G401 (cell line): ENCODE measurements at regions not wholly inside any gene's neighbourhood (a gene's known extent, or its start where the extent isn't known, plus 50 kb on each side); places are given as distances from the start of the nearest gene placed in this dataset.
A peak's percentile ranks its signal among the peaks of the same experiment; 100 is the strongest.
"Not testable (repeated sequence)": the region's sequence is repeated elsewhere in the genome, so short reads cannot be mapped to it uniquely, and the experiment has no call there.

Experiments
- DNase-seq: peaks from one replicate; pipeline ENCODE4 v3.0.0-alpha.2; 2015; ENCODE audit warnings: low spot score
- in situ Hi-C: cut with HindIII; loops from 2 replicates; pipeline ENCODE4 v1.10.0; 2016; ENCODE audit warnings: low sequenced_read_pairs, mixed read lengths

DNA sequence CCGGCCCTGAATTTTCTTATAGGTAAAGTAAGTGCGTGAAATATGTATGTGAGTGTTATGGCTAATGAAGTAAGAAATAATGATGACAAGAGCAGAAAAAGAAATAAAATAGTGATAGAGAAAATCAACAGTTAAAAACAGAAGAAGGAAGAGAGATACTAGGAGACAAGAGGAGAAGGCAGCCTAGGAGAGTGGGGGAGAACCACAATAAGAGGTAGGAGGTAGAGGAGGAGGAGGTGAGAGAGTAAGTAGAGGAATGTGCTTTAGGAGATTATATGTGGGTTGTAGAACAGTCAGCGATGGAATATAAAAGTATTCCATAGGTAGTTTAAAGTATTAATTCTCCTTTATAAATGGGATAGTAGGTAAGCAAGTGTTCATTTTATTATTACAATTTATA is 861.5 kb upstream of the B3GALT2 start:
- in situ Hi-C loops, result no loop called here
- DNase-seq, result no peak

DNA sequence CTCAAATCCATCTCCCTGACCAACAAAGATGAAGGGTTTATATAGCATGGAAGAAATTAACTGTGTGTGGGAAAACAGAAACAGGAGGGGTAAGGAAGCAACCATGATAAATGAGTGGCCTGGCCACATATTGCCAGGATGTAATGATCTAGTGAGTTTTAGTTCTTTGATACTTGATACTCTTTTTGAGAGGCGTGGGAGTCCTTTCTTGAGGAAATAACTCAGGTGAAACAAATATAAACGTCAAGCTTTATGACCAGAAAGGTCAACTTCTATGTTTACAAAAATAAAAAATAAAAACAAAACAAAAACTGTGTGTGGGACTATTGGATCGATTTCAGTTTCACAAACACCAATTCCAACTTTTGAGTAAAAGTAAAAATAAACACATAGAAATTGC is 860.8 kb upstream of the B3GALT2 start:
- DNase-seq, result no peak
- in situ Hi-C loops, result no loop called here

DNA sequence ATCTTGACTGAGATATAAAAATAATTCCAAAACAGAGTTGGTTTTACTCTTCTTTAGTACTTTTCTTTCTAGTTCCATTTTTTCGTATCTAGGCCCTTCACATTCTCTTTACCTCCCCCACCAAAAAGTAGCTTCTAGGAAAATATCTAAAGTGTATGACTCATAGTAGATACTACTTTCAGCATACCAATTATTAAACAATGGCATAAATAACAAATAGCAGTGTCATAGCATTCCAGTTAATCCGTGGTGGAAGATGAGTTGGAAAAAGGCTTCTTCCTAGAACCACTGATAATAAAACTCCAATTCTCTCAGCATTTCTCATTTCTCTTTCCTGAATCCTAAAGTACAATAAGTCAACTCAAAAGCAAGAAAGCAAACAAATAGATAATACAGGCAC is 859.0 kb upstream of the B3GALT2 start:
- no peak for DNase-seq
- in situ Hi-C loops, result no loop called here

DNA sequence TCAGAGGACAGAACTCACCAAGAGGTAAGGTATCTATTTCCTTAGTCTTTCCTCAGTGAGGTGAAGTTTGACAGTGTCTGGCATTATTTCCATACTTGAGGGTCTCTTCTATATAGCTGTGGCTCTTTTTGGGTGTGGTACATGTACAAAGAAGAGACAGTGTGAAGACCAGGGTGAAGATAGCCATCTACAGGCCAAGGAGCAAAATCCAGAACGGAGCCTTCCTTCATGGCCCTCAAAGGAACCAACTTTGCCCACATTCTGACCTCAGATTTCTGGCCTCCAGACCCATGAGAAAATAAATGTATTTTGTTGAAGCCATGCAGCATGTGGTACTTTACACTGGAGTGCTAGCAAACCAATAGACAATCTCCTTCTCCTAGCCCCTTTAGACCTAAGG is 858.5 kb upstream of the B3GALT2 start:
- no peak for DNase-seq
- in situ Hi-C loops, result no loop called here

DNA sequence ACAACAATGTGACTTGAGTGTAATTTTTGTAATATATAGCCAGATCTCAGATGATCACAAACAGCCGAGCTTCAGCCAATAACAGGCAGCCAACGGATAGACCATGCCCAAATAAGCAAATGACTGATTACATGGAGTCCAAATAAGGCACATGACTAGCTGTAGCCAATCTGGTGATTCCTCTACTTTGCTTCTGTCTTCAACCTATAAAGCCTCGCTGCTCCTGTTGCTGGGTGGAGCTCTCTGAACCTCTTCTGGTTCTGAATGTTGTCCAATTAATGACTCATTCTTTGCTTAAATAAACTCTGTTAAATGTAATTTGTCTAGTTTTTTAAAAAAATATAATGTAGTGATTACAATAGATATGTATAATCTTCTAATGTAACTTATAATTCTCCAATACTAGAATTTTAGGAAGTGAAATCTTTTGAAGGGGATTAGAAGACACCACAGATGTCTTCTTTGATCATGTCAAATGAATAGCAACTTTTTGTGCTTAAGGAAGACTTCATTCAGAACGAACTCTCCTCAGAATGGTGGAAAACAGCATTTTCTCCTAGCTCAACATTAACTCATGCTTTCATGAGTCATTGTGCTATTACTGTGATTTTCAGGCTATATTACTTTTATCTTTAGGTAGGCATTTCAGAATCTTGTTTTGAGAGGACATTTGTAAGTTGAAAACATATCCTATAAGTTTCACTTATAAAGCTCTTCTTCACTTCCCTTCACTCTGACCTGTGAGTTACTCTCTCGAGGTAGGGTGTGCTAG is 857.8 kb upstream of the B3GALT2 start:
- in situ Hi-C loops, result no loop called here
- no peak for DNase-seq

DNA sequence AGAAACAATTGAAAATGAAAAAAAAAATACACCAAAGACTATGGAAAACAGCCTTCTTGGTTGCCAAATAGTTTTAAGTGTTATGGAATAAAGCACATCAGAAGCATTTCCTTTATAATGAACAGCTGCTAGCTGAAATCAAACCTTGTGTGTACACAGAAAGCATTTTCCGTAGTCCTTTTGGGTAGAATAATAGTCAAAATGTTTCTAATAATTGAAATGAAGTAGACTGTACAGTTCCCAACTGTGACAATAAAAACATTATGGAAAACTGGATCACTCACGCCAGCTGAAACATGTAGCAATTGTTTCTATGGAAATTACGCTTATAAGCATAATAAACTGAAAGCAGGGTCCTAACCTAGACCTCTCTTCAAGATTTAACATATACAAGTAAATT is 856.3 kb upstream of the B3GALT2 start:
- in situ Hi-C loops, result no loop called here

DNA sequence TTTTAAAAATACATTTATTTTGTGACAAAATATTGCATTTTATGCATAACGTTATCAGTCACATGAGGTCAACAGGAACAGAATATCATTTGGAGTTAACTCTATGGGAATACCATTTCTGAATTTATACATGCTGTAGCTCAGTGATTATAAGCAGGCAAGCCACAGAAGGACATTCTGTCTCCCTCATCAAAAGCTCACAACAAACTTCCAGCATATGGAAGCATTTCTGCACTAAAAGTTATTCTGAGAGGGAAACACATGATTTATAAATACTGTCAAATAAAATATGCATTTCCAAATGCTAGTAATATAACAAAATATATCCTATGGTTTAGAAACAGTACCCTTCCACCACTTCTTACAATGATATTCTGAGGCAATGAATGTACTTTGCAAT is 854.1 kb upstream of the B3GALT2 start:
- DNase-seq, result no peak
- in situ Hi-C loops, result no loop called here

More for the DNA sequence above, 856.3 kb upstream of the B3GALT2 start:
- no peak for DNase-seq

DNA sequence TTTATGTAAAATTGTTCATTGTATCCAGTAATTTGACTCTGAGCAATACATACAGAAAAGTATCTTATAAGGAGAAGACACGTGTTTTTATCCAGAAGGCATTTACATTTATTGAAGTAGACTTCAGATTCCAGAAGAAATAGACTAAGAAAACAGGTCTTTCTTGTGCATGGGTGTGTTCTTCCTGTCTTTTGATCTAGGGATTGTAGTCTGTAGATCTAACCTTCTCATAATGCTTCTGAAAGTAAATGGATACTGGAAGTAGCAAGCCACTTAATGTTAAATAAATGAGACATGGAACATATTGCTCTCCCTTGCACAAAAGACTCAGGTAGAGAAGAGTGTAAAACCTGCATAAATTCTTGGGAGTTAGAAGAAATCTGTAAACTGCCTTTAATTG is 853.2 kb upstream of the B3GALT2 start:
- in situ Hi-C loops, result no loop called here

DNA sequence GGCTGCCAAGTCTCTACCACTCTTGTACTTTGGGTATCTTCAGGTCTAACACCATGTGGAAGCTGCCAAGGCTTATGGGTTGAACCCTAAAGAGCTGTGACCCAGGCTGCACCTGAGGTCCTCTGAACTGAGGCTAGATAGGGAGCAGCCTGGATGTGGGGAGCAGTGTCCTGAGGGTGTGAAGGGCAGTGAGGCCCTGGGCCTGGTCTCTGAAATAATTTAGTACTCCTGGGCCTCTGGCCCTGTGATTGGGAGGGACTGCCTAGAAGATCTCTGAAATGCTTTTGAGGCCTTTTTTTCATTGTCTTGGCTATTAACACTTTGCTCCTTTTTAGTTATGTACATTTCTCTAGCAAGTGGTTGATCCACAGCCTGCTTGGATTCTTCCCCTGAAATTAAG is 847.2 kb upstream of the B3GALT2 start:
- no peak for DNase-seq
- in situ Hi-C loops, result no loop called here

More for the DNA sequence above, 853.2 kb upstream of the B3GALT2 start:
- no peak for DNase-seq

DNA sequence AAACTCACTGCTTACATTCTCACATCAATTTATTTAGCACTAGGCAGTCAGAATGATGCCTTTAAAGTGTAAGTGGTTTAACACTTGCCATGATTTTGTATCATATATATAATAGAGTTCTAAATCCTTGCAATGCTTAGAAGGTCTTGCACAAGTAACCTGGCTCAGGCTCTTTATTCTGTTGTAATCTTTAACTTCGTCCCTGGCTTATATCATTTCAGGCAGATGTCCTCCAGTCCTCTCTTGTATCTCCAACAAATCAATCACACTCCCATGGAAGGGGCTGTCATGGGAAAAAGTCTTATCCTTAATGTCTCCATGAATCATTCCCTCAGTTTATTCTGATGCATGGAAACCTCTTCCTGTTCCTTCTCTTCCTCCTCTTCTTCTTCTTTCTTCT is 841.6 kb upstream of the B3GALT2 start:
- in situ Hi-C loops, result no loop called here
- no peak for DNase-seq

DNA sequence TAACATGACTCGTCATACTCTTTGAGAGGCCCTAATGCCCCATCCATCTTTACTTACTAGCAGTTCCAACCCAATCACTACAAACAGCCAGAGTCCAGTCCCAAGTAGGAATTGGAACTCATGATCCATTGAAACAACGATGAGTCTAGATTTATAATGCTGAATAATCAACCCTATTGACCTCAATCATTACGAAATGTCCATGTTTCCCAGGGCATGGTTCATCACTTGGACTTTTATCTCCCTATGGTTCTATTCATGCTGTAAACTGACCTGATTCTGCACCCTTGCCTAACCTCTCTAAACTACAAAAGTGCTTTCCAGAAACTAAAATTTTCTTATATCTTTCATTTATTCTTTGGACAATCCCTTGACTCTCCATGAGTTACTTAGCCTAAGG is 840.0 kb upstream of the B3GALT2 start:
- no peak for DNase-seq
- in situ Hi-C loops, result no loop called here

DNA sequence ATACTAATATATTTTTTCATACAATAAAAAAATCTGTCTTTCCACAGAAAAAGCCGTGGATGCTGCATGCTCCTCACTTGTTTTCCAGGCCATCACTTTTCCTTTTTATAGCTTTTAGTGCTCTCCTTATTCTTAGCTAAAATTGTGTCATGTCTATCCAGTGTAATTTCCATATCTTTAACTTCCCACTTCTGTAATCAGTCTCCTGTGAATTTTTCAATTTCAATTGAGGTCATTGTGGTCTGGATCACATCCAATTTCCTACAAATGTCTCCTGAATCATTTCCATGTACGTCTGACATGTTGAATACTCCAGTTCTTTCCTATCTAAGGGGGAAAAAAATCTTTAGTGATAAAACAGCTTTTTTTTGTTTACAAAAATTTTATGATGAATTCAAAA is 838.2 kb upstream of the B3GALT2 start:
- in situ Hi-C loops, result no loop called here
- DNase-seq, result peak; percentile 27

DNA sequence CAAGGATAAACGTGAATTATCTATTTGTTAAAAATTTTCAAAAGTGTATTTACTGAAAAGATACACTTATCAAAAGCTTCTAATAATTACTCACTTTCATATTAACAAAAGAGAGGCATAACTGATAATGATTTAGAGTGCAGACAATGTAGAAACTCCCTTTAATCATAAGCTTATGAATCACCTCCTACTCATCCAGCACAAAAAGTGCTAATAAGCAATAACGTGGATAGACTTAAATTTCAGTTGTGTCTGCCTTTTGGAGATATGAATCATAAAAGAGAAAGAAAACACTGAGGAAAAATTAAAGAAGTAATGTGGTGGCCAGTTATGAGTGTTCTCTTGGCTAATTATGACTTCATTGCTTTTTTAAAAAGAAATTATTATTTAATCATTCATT is 827.6 kb upstream of the B3GALT2 start:
- in situ Hi-C loops, result no loop called here
- no peak for DNase-seq

DNA sequence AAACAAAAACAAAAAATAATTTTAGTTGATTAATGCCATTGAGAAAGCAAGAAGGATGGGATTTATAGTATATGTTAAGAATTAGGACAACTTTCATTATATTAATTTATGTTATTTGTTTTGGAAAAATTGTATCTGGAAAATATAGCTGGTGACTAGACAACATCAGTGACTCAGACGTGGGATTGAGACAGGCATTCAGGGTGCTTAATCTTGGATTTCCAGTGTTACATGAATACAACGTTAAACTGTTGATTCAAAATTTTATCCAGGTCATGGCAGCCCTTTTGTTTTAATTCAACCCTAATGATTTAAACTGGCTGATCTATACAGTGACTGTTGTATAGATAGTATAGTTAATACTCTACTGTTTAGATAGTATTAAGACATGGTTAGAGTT is 827.1 kb upstream of the B3GALT2 start:
- DNase-seq, result no peak
- in situ Hi-C loops, result no loop called here

DNA sequence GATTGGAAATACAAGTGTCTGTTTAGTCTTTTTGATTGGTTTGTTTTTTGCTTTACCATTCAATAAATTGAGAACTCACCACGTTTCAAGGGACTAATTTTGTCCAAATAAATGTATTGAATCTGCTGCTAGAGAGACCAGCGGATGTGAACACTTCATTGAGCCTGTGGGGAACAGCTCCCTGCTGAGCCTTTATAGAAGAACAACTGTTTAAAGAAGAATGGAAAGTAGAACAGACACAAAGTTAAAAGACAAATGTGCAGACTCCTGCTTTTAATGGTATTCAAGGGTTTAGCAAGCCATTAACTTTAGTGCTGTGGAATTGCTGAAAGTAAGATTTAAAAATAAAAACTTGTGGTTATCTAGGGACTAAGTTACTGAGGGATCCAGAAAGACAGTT is 817.7 kb upstream of the B3GALT2 start:
- DNase-seq, result no peak
- in situ Hi-C loops, result no loop called here

DNA sequence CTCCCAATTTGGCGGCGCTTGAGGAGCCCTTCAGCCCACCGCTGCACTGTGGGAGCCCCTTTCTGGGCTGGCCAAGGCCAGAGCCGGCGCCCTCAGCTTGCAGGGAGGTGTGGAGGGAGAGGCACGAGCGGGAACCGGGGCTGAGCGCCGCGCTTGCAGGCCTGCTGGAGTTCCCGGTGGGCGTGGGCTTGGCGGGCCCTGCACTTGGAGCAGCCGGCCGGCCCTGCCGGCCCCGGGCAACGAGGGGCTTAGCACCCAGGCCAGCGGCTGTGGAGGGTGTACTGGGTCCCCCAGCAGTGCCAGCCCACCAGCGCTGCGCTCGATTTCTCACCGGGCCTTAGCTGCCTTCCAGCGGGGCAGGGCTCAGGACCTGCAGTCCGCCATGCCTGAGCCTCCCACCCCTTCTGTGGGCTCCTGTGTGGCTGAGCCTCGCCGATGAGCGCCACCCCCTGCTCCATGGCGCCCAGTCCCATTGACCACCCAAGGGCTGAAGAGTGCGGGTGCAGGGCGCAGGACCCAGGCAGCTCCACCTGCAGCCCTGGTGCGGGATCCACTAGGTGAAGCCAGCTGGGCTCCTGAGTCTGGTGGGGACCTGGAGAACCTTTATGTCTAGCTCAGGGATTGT is 815.4 kb upstream of the B3GALT2 start:
- DNase-seq, in situ Hi-C loops: not testable (repeated sequence)

DNA sequence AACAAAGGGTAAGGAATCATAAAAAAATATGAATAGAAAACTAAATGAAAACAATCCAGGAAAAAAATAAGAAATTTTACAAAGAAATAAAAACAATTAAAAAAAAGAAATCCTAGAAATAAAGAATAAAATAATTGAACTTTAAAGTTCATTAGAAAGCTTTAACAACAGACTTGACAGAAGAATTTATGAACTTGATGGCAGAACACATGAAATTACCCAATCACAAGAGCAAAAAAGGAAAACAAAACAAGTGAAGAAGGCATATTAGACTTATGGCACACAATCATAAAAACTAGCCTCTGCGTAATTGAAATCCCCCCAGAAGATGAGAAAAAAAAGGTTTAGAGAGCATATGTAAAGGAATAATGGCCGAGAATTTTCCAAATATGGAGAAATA is 802.5 kb upstream of the B3GALT2 start:
- no peak for DNase-seq
- in situ Hi-C loops, result no loop called here

DNA sequence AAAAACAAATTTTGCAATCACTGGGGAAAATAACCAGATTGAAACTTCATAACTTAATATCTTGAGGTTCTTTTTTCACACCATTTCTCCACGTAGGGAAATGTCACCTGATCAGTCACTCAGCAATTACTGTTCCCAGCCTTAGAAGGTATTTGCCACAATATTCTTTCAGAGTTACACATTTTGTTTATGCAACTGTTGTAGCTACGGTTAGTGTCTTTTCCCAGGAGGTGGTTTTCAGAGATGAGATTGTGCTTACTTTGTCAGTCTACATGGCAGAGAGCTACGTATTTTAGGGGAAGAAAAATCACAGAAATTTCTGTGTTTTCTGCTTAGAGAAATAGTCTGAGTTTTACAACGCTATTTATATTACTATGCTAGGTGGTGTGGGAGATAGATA is 792.8 kb upstream of the B3GALT2 start:
- in situ Hi-C loops, result no loop called here

DNA sequence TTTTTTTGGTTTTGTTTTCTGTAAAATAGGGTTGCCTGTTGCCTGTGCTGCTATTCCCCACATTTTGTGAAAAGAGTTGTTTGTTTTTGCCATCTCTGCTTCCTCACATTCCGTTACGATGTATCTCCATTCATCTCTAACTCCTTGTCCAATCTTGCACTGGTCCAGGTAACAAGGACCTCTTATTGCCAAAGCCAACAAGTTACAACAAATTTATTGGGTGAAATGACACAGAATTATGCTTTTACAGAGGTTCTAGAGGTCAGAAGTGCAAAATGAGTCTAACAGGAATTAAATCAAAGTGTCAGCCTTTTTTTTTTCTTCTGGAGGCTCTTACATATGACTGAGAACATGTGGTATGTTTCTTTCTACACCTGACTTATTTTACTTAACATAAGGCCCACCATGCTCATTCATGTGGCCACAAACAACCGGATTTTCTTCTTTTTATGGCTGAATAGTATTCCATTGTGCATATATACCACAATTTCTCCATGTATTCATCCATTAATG is 787.9 kb upstream of the B3GALT2 start:
- DNase-seq, result no peak
- in situ Hi-C loops, result no loop called here

More for the DNA sequence above, 792.8 kb upstream of the B3GALT2 start:
- no peak for DNase-seq

DNA sequence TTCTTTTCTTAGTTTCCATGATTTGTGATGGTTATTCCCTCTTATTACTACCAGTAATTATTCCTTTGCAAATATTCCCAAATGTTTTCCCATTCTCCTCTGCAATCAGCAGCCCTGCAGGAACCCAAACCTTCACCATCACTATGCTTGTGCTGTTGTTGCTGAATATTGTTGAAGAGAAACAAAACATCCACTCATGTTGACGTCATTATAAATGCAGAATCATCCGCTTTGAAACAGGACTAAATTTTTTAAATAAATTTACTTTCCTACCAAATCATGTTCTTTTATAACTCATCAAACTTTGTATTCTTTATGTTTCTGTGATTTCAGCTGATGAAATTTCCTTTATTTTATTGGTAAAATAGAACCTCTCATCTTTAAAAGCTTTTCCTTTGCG is 787.0 kb upstream of the B3GALT2 start:
- no peak for DNase-seq
- in situ Hi-C loops, result no loop called here

DNA sequence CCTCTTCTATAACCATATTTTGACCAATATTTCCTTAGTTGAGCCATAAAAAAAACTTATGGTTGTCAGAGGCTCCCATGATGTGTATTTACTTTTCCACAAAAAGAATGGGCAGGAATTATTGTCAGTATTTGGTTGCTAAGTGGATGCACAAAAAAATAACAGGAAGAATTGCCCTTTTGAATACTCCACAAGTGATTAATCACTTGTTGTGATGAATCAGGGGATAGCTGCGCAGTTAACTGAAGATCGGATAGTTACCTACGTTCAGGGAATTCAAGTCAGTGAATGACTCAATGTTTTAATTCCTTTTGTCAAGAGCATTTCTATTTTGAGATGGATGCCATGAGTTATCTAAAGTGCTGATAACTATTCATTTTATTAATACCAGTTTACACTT is 785.2 kb upstream of the B3GALT2 start:
- in situ Hi-C loops, result no loop called here
- DNase-seq, result no peak
